Esophagus muscularis mucosa (tissue), 4 donors: ENCODE measurements at regions not wholly inside any gene's neighbourhood (a gene's known extent, or its start where the extent isn't known, plus 50 kb on each side); places are given as distances from the start of the nearest gene placed in this dataset.
"Not testable (repeated sequence)": the region's sequence is repeated elsewhere in the genome, so short reads cannot be mapped to it uniquely, and the experiment has no call there.

Experiments
- DNase-seq: peaks from one replicate; pipeline ENCODE4 v3.0.0-alpha.2; 2017; ENCODE audit errors: extremely low spot score
- H3K27ac ChIP-seq, 4 donors: fragments of 200-600 bp; sonication (generic); replicated peaks in 1 of 4; 1 replicate in 3 of 4; 2 replicates in 1 of 4; pipeline ENCODE4 v1.5.1; 2016 to 2019; ENCODE audit warnings: mild to moderate bottlenecking in 1 of 4
- H3K27me3 ChIP-seq, 4 donors: fragments of 200-600 bp; sonication (generic); one replicate each; pipeline versions ENCODE4 v1.5.1 to v1.6.0; 2016 to 2019
- H3K36me3 ChIP-seq, 4 donors: fragments of 200-600 bp; sonication (generic); one replicate each; pipeline ENCODE4 v1.5.1; 2016 to 2019
- H3K4me1 ChIP-seq, 4 donors: fragments of 200-600 bp; sonication (generic); one replicate each; pipeline ENCODE4 v1.5.1; 2016 to 2019
- H3K4me3 ChIP-seq, 4 donors: fragments of 200-600 bp; sonication (generic); 1 replicate in 2 of 4; 2 replicates in 2 of 4; pipeline ENCODE4 v1.5.1; 2016 to 2019; ENCODE audit warnings: mild to moderate bottlenecking in 4 of 4, moderate library complexity in 1 of 4
- H3K9me3 ChIP-seq, 4 donors: fragments of 200-600 bp; sonication (generic); 1 replicate in 3 of 4; 2 replicates in 1 of 4; pipeline ENCODE4 v1.5.1; 2016 to 2019
- CTCF ChIP-seq, 3 experiments: fragments of 200-600 bp in 2 of 3; fragments of 450-650 bp in 1 of 3; sonication (generic) in 2 of 3; IDR thresholded peaks; one replicate each; pipeline ENCODE4 v1.5.1; 2017 to 2019; ENCODE audit warnings: antibody characterized with exemption in 3 of 3, mild to moderate bottlenecking in 2 of 3, moderate library complexity in 1 of 3
- EP300 ChIP-seq: sonication (generic); formaldehyde crosslinking; IDR thresholded peaks from one replicate; pipeline ENCODE4 v1.6.1; 2017; ENCODE audit warnings: antibody characterized with exemption
- POLR2A ChIP-seq: fragments of 450-650 bp; IDR thresholded peaks from one replicate; pipeline ENCODE4 v1.6.1; 2017; ENCODE audit warnings: antibody characterized with exemption, moderate library complexity, mild to moderate bottlenecking, low read depth
- POLR2AphosphoS5 ChIP-seq, 2 donors: sonication (generic); formaldehyde crosslinking; IDR thresholded peaks; one replicate each; pipeline ENCODE4 v1.6.1; 2017; ENCODE audit warnings: antibody characterized with exemption in 2 of 2
- WGBS: methylation state at CpG from one replicate; pipeline ENCODE4 v1.1.5; 2018; 5-methylcytosine and 5-hydroxymethylcytosine counted together
- intact Hi-C: fragments of 100-400 bp; cut with DNase I; formaldehyde crosslinking; loops from one replicate; pipeline ENCODE4 v1.15.1; 2023

GRCh38 chr9:72454871-72455491 is 66.4 kb upstream of the TMC1 start:
- DNase-seq: no peak
- no peaks in the 10 kb centered on the region for H3K4me1 ChIP-seq
- no peak overlapping the region for H3K4me3 ChIP-seq
- no peaks in the 10 kb centered on the region for H3K36me3 ChIP-seq
- H3K27ac ChIP-seq: no peak overlapping the region
- TF ChIP-seq POLR2AphosphoS5 (IDR thresholded peaks at IDR 0.05) (no peak), POLR2A (no peak), CTCF (IDR thresholded peaks at IDR 0.05) (no peak), EP300 (no peak)
- H3K9me3 ChIP-seq: no peaks in the 10 kb centered on the region
- H3K27me3 ChIP-seq: no peaks in the 10 kb centered on the region
- intact Hi-C loops: no loop called here
- 79% methylated on average over 2 of the region's 2 CpGs for WGBS

GRCh38 chr9:72453797-72454196 is 67.6 kb upstream of the TMC1 start:
- H3K27ac ChIP-seq: no peak overlapping the region
- TF ChIP-seq EP300 (no peak), POLR2AphosphoS5 (IDR thresholded peaks at IDR 0.05) (no peak), CTCF (IDR thresholded peaks at IDR 0.05) (no peak), POLR2A (no peak)
- H3K36me3 ChIP-seq: no peaks in the 10 kb centered on the region
- H3K27me3 ChIP-seq: no peaks in the 10 kb centered on the region
- no peaks in the 10 kb centered on the region for H3K4me1 ChIP-seq
- no peak overlapping the region for H3K4me3 ChIP-seq
- no peak for DNase-seq
- H3K9me3 ChIP-seq: no peaks in the 10 kb centered on the region
- WGBS: 86% methylated on average over 3 of the region's 3 CpGs
- intact Hi-C loops: no loop called here

- 84% methylated on average over 5 of the region's 5 CpGs for WGBS
- H3K9me3 ChIP-seq, intact Hi-C loops: not testable (repeated sequence)
These were observed 75.2 kb upstream of the TMC1 start for GRCh38 chr9:72446241-72446640.

GRCh38 chr9:72445306-72445995 is 76.0 kb upstream of the TMC1 start:
- 86% methylated on average over 2 of the region's 2 CpGs for WGBS
- Histone ChIP-seq H3K4me3 (no peak overlapping the region), H3K27ac (no peak overlapping the region), H3K4me1 (no peaks in the 10 kb centered on the region), H3K9me3 (no peaks in the 10 kb centered on the region), H3K27me3 (no peaks in the 10 kb centered on the region), H3K36me3 (no peaks in the 10 kb centered on the region)
- TF ChIP-seq POLR2AphosphoS5 (IDR thresholded peaks at IDR 0.05) (no peak), POLR2A (no peak), EP300 (no peak), CTCF (IDR thresholded peaks at IDR 0.05) (no peak)
- intact Hi-C loops: no loop called here
- DNase-seq: no peak

More at GRCh38 chr9:72446241-72446640, 75.2 kb upstream of the TMC1 start:
- H3K4me1 ChIP-seq, H3K27me3 ChIP-seq, DNase-seq, H3K4me3 ChIP-seq, H3K27ac ChIP-seq, H3K36me3 ChIP-seq: not testable (repeated sequence)

- Histone ChIP-seq H3K4me3 (no peak overlapping the region), H3K36me3 (no peaks in the 10 kb centered on the region), H3K27ac (no peak overlapping the region), H3K27me3 (no peaks in the 10 kb centered on the region), H3K4me1 (no peaks in the 10 kb centered on the region), H3K9me3 (no peaks in the 10 kb centered on the region)
- WGBS: 66% methylated on average over 1 of the region's 1 CpG
- TF ChIP-seq EP300: no peak
- TF ChIP-seq POLR2AphosphoS5 (IDR thresholded peaks at IDR 0.05): no peak
- TF ChIP-seq CTCF (IDR thresholded peaks at IDR 0.05): no peak
- no peak for TF ChIP-seq POLR2A
- intact Hi-C loops: no loop called here
- no peak for DNase-seq
These were observed 77.0 kb upstream of the TMC1 start for GRCh38 chr9:72444435-72444834.
